ENCODE measurements at regions not wholly inside any gene's neighbourhood (a gene's known extent, or its start where the extent isn't known, plus 50 kb on each side); places are given as distances from the start of the nearest gene placed in this dataset.

GRCh38 chr4:100889401-100889800 lies 371.6 kb upstream of the EMCN start:
- Histone ChIP-seq H3K27ac (no peak overlapping the region), H3K4me1 (no peaks in the 10 kb centered on the region), H3K9me3 (peaks cover 10% of the 10 kb centered on the region), H3K4me3 (no peak overlapping the region), H3K36me3 (ENCODE audit: insufficient read depth in 1 of 2, low read depth in 1 of 2) (no peaks in the 10 kb centered on the region), H3K27me3 (ENCODE audit: insufficient read depth in 3 of 3, low read length in 2 of 3) (no peaks in the 10 kb centered on the region)
- 77 to 84% (median 83%) methylated on average over 2 of the region's 2 CpGs for WGBS, 3 donors
- intact Hi-C loops (cut with DNase I), result no loop called here
- ATAC-seq, result no peak
- no peak for DNase-seq
- TF ChIP-seq CTCF (IDR thresholded peaks at IDR 0.05), result no peak

- ATAC-seq, result no peak
- TF ChIP-seq CTCF (IDR thresholded peaks at IDR 0.05), result no peak
- Histone ChIP-seq H3K9me3 (peaks cover 10% of the 10 kb centered on the region), H3K4me1 (no peaks in the 10 kb centered on the region), H3K27ac (no peak overlapping the region), H3K27me3 (ENCODE audit: insufficient read depth in 3 of 3, low read length in 2 of 3) (no peaks in the 10 kb centered on the region), H3K4me3 (no peak overlapping the region), H3K36me3 (ENCODE audit: insufficient read depth in 1 of 2, low read depth in 1 of 2) (no peaks in the 10 kb centered on the region)
- intact Hi-C loops (cut with DNase I), result no loop called here
- DNase-seq, result no peak
Measured at GRCh38 chr4:100882661-100883060, 364.8 kb upstream of the EMCN start.

DNA sequence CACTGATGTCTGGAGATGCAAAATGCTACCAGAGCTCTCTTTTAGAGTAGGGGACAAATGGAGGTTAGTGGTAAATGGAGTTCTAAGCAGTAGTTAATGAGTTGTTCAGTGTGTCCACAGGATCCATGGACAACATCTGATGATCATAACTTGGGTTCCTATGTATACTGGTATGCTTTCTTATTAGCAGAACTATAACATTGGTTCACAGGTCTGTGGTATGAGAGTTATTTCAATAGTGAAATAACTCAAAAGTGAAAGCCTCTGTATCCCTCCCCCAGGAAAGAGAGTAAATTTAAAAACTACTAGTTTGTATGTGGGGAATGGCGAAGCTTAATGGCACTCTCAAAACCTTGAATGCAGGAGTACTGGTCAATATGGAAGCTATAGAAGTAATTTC lies 363.5 kb upstream of the EMCN start:
- DNase-seq, result no peak
- WGBS, 3 donors, result 95 to 98% (median 95%) methylated on average over 1 of the region's 1 CpG
- Histone ChIP-seq H3K4me3 (no peak overlapping the region), H3K27ac (no peak overlapping the region), H3K9me3 (peaks cover 10% of the 10 kb centered on the region), H3K36me3 (ENCODE audit: insufficient read depth in 1 of 2, low read depth in 1 of 2) (no peaks in the 10 kb centered on the region), H3K27me3 (ENCODE audit: insufficient read depth in 3 of 3, low read length in 2 of 3) (no peaks in the 10 kb centered on the region), H3K4me1 (no peaks in the 10 kb centered on the region)
- no peak for ATAC-seq
- intact Hi-C loops (cut with DNase I), result no loop called here
- TF ChIP-seq CTCF (IDR thresholded peaks at IDR 0.05), result no peak

DNA sequence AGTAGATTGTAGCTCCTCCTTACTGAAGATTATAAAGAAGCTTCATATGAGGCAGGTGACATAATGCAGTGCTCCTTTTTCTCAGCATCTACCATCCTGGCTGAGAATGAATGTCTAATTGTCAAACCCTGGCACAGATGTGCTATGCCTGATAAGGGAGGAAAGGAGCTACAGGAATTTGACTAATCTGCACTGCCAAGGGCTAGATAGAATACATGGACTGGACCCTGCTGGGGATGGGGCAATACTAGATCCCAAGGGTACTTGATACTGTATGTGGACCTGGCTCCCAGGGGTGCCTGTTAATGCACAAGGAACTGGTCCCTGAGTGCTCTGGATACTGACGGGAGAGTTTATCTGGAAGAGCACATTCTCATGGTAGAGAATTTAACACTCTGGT lies 362.2 kb upstream of the EMCN start:
- WGBS, 3 donors, result 88 to 91% (median 89%) methylated on average over 1 of the region's 1 CpG
- intact Hi-C loops (cut with DNase I), result no loop called here

More for the DNA sequence above, 362.2 kb upstream of the EMCN start:
- ATAC-seq (no peak), DNase-seq (no peak)
- Histone ChIP-seq H3K27me3 (ENCODE audit: insufficient read depth in 3 of 3, low read length in 2 of 3) (no peaks in the 10 kb centered on the region), H3K4me1 (no peaks in the 10 kb centered on the region), H3K27ac (no peak overlapping the region), H3K4me3 (no peak overlapping the region), H3K36me3 (ENCODE audit: insufficient read depth in 1 of 2, low read depth in 1 of 2) (no peaks in the 10 kb centered on the region), H3K9me3 (no peaks in the 10 kb centered on the region)
- no peak for TF ChIP-seq CTCF (IDR thresholded peaks at IDR 0.05)

Measured in psoas muscle (tissue), 7 donors.